GM06990 (cell line): ENCODE measurements at regions not wholly inside any gene's neighbourhood (a gene's known extent, or its start where the extent isn't known, plus 50 kb on each side); places are given as distances from the start of the nearest gene placed in this dataset.

Experiments
- DNase-seq: peaks from one replicate; pipeline ENCODE4 v3.0.0-alpha.2; 2011; ENCODE audit not compliant: insufficient read length; ENCODE audit errors: extremely low read depth
- H3K27me3 ChIP-seq: replicated peaks from 2 replicates; pipeline ENCODE4 v1.6.0; 2011; ENCODE audit warnings: low read length; ENCODE audit not compliant: control insufficient read depth, insufficient read depth
- H3K36me3 ChIP-seq: 2 replicates; pipeline ENCODE4 v1.5.1; 2011; ENCODE audit warnings: low read length; ENCODE audit not compliant: control insufficient read depth, insufficient read depth
- H3K4me3 ChIP-seq: replicated peaks from 2 replicates; pipeline ENCODE4 v1.5.1; 2011; ENCODE audit warnings: low read depth, mild to moderate bottlenecking, control low read depth, low read length
- TF ChIP-seq, protein P1 (sequence below): IDR thresholded peaks from 2 replicates; pipeline ENCODE4 v1.5.1; 2011; ENCODE audit warnings: low read length, control low read depth, mild to moderate bottlenecking, inconsistent platforms; ENCODE audit not compliant: insufficient read depth, poor library complexity, severe bottlenecking

DNA sequence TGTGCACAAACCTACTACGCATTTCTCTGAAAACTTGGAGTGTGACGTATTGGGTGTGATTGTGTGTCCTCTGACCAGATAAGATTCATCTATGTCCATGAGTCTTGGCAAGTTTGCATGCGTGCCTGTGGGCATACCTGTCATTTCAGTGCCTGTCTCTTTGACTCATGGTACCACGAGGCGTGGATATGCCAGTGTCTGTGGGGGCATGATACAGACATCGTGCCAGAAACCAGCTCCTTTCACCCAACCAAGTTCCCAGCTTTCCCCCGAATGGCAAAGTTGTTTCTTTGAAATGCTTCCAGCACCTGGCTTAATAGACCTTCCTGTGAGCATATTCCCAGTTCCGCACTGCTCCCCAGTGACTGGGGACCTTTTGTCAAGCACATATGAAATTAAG, 241.9 kb upstream of the MVB12B start:
- no peaks in the 10 kb centered on the region for H3K36me3 ChIP-seq
- TF ChIP-seq, protein P1, sequence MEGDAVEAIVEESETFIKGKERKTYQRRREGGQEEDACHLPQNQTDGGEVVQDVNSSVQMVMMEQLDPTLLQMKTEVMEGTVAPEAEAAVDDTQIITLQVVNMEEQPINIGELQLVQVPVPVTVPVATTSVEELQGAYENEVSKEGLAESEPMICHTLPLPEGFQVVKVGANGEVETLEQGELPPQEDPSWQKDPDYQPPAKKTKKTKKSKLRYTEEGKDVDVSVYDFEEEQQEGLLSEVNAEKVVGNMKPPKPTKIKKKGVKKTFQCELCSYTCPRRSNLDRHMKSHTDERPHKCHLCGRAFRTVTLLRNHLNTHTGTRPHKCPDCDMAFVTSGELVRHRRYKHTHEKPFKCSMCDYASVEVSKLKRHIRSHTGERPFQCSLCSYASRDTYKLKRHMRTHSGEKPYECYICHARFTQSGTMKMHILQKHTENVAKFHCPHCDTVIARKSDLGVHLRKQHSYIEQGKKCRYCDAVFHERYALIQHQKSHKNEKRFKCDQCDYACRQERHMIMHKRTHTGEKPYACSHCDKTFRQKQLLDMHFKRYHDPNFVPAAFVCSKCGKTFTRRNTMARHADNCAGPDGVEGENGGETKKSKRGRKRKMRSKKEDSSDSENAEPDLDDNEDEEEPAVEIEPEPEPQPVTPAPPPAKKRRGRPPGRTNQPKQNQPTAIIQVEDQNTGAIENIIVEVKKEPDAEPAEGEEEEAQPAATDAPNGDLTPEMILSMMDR: no peak
- no peak for DNase-seq
- no peak overlapping the region for H3K4me3 ChIP-seq
- no peaks in the 10 kb centered on the region; the same call in 1 of the 2 replicates for H3K27me3 ChIP-seq

DNA sequence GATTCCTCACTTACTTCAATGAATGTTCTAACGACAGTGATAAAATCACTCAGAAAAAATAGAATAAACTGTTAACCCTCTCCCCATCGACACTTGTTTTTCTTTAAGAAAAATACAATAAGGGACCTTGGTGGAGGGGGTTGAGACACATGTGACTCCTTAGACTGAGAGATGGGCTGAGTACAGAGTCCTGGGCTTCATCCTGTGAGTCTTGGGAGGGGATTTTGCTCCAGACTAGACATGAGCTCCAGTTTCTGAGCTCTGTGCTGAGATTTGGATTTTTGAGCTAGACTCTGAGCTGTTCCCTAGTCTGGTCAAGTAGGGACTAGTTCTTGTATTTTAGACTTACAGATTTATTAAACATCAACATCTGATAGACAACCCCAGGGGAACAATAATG, 241.5 kb upstream of the MVB12B start:
- Histone ChIP-seq H3K36me3 (no peaks in the 10 kb centered on the region), H3K27me3 (no peaks in the 10 kb centered on the region; the same call in 1 of the 2 replicates), H3K4me3 (no peak overlapping the region)
- TF ChIP-seq, protein P1: no peak
- no peak for DNase-seq

DNA sequence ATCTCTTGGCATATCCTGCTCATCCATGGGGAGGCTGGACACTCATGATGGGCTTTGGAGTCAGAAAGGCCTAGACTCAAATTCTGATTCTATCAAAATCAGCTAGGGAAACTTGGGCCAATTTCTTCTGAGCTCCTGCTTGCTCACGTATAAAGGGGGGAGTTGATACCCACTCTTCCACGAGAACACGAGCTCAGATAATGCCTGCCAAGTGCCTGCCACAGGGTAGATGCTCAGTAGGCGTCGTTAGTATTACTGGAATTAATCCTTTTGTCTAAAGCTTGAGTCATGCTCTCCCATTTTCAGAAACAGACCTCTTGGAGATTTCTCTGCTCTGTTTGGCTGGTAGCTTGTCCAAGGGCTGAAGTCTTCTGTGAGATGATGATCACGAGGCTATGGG, 238.3 kb upstream of the MVB12B start:
- no peak for DNase-seq
- TF ChIP-seq, protein P1: no peak
- H3K36me3 ChIP-seq: no peaks in the 10 kb centered on the region
- no peak overlapping the region for H3K4me3 ChIP-seq
- peaks cover 1% of the 10 kb centered on the region; the same call in 1 of the 2 replicates for H3K27me3 ChIP-seq

DNA sequence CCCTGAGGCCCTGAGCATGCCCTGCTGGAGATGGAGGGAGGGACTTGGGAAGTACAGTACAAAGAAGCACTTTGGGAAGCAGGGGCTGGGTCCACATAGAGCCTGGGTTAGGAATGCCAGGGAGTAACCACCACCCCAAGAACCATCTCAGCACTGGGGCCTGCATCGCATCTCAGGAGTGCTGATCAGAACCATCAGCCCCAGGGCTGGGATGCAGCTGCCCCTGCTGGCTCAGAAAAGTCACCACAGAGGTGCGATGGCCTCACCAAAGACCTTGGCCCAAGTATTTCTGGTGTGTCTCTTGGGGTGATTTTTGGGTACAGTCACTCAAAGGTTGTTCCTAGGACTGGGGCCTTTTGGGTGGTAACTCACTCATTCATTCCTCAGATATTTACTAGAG, 236.8 kb upstream of the MVB12B start:
- TF ChIP-seq, protein P1: no peak
- H3K27me3 ChIP-seq: peaks cover 1% of the 10 kb centered on the region
- no peak overlapping the region for H3K4me3 ChIP-seq
- H3K36me3 ChIP-seq: no peaks in the 10 kb centered on the region
- DNase-seq: no peak

DNA sequence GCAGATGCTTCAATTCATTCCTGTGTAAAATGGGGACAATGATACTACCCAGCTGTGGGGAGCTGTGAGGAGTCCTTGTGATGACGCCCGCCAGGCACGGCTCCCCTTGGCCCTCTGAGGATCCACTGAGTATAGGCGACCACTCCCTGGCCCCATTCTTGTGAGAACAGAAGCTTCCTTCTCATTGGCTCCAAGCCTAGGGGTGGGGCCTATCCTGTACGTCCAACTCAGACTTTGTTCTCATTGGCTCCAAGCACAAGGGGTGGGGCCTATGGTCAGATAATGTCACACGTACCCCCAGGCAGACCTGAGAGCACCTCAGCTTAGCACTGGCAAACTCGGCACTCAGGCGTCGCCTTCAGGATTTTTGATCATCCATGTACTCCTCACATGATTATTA, 232.9 kb upstream of the MVB12B start:
- Histone ChIP-seq H3K4me3 (no peak overlapping the region), H3K27me3 (peaks cover 1% of the 10 kb centered on the region)
- TF ChIP-seq, protein P1: no peak

DNA sequence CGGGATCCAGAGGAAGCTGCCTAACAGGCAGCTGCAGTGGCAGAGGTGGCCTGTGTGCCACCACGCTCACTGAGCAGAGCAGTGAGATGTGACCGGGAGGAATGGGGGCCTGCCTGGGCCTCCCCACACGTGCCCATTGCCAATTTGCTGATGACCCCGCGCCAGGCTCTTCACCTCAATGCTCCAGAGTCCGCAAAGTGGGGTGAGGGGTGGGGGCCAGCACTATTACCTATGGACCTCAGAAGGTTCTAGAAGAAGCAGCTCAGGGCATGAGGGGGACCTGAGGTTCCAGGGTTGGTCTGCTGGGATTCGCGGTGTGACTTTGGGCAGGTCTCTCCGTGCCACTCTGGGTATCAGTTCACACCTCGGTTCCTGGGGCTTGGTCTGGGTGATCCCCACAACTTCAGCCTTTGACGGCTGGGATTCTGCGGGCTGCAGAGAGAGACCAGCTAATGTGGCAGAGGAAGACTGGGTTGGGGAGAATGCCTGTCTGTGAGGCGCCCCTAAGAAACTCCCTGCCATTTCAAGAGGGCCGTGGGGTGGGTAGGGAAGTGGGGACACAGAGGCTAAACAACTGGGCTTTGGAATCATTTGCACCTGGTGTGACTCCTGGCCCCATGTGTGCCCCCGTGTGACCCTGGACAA, 231.0 kb upstream of the MVB12B start:
- TF ChIP-seq, protein P1: no peak
- Histone ChIP-seq H3K36me3 (no peaks in the 10 kb centered on the region), H3K27me3 (peaks cover 1% of the 10 kb centered on the region), H3K4me3 (no peak overlapping the region)
- no peak for DNase-seq

More for the DNA sequence above, 232.9 kb upstream of the MVB12B start:
- H3K36me3 ChIP-seq: no peaks in the 10 kb centered on the region
- DNase-seq: no peak
